Trophoblast cell (in vitro differentiated cells and primary cell): ENCODE measurements at regions not wholly inside any gene's neighbourhood (a gene's known extent, or its start where the extent isn't known, plus 50 kb on each side); places are given as distances from the start of the nearest gene placed in this dataset.

ENCODE experiments used
- DNase-seq, 2 donors: peaks; one replicate each; pipeline ENCODE4 v3.0.0-alpha.2; 2016
- H2AFZ ChIP-seq: 2 replicates; pipeline ENCODE4 v1.6.1; 2013; ENCODE audit warnings: low read length, moderate library complexity, mild to moderate bottlenecking; ENCODE audit not compliant: insufficient read depth, poor library complexity
- H2AK5ac ChIP-seq: 2 replicates; pipeline ENCODE4 v1.6.1; 2013; ENCODE audit warnings: mild to moderate bottlenecking, low read length
- H2BK120ac ChIP-seq: 2 replicates; pipeline ENCODE4 v1.6.1; 2013; ENCODE audit warnings: low read length, mild to moderate bottlenecking, moderate library complexity; ENCODE audit not compliant: insufficient read depth, poor library complexity
- H2BK12ac ChIP-seq: 2 replicates; pipeline ENCODE4 v1.6.1; 2013; ENCODE audit warnings: mild to moderate bottlenecking, low read length, moderate library complexity
- H2BK5ac ChIP-seq: 2 replicates; pipeline ENCODE4 v1.6.1; 2013; ENCODE audit warnings: low read length, low read depth, moderate library complexity, mild to moderate bottlenecking; ENCODE audit not compliant: poor library complexity
- H3K14ac ChIP-seq: 2 replicates; pipeline ENCODE4 v1.6.1; 2013; ENCODE audit warnings: mild to moderate bottlenecking, low read length
- H3K18ac ChIP-seq: 2 replicates; pipeline ENCODE4 v1.6.1; 2013; ENCODE audit warnings: mild to moderate bottlenecking, low read length
- H3K23ac ChIP-seq: 2 replicates; pipeline ENCODE4 v1.6.1; 2013; ENCODE audit warnings: low read length
- H3K27ac ChIP-seq: 2 replicates; pipeline ENCODE4 v1.5.1; 2013; ENCODE audit warnings: low read depth, mild to moderate bottlenecking, inconsistent platforms, low read length, moderate library complexity
- H3K27me3 ChIP-seq: 2 replicates; pipeline ENCODE4 v1.6.1; 2013; ENCODE audit warnings: inconsistent platforms, mild to moderate bottlenecking, low read length, moderate library complexity; ENCODE audit not compliant: insufficient read depth
- H3K36me3 ChIP-seq, 2 experiments: 1 replicate in 1 of 2; 2 replicates in 1 of 2; pipeline ENCODE4 v1.6.1; 2013; ENCODE audit warnings: low read length in 2 of 2, mild to moderate bottlenecking in 2 of 2, moderate library complexity in 1 of 2; ENCODE audit not compliant: insufficient read depth in 2 of 2, control insufficient read depth in 1 of 2
- H3K4ac ChIP-seq: 2 replicates; pipeline ENCODE4 v1.6.1; 2013; ENCODE audit warnings: low read depth, mild to moderate bottlenecking, low read length, moderate library complexity
- H3K4me1 ChIP-seq, 2 experiments: 1 replicate in 1 of 2; 2 replicates in 1 of 2; pipeline ENCODE4 v1.6.1; 2013; ENCODE audit warnings: low read length in 2 of 2, mild to moderate bottlenecking in 2 of 2, moderate library complexity in 1 of 2; ENCODE audit not compliant: insufficient read depth in 2 of 2, control insufficient read depth in 1 of 2
- H3K4me2 ChIP-seq: 2 replicates; pipeline ENCODE4 v1.6.1; 2013; ENCODE audit warnings: inconsistent platforms, mild to moderate bottlenecking, low read length, moderate library complexity
- H3K4me3 ChIP-seq: 2 replicates; pipeline ENCODE4 v1.5.1; 2013; ENCODE audit warnings: mild to moderate bottlenecking, low read depth, low read length, inconsistent platforms
- H3K79me1 ChIP-seq: one replicate; pipeline ENCODE4 v1.6.1; 2013; ENCODE audit warnings: low read length
- H3K79me2 ChIP-seq: 2 replicates; pipeline ENCODE4 v1.6.1; 2013; ENCODE audit warnings: low read length, mild to moderate bottlenecking; ENCODE audit not compliant: control insufficient read depth, insufficient read depth, poor library complexity
- H3K9ac ChIP-seq: 2 replicates; pipeline ENCODE4 v1.6.1; 2013; ENCODE audit warnings: mild to moderate bottlenecking, low read length
- H3K9me3 ChIP-seq: 2 replicates; pipeline ENCODE4 v1.6.1; 2013; ENCODE audit warnings: low read depth, mild to moderate bottlenecking, control low read depth, inconsistent platforms, low read length; ENCODE audit not compliant: insufficient read depth
- H4K12ac ChIP-seq: 2 replicates; pipeline ENCODE4 v1.6.1; 2013; ENCODE audit warnings: low read depth, mild to moderate bottlenecking, low read length, moderate library complexity
- H4K8ac ChIP-seq: 2 replicates; pipeline ENCODE4 v1.6.1; 2013; ENCODE audit warnings: low read depth, mild to moderate bottlenecking, low read length, moderate library complexity
- H4K91ac ChIP-seq: one replicate; pipeline ENCODE4 v1.6.1; 2013; ENCODE audit warnings: low read depth, mild to moderate bottlenecking, low read length, moderate library complexity
- WGBS: extraction: QIAGEN DNeasy Blood & Tissue Kit; methylation state at CpG from one replicate; pipeline ENCODE4 v1.1.7; 2013; ENCODE audit warnings: missing lambda C conversion rate; ENCODE audit not compliant: insufficient read length, insufficient coverage; ENCODE audit errors: extremely low coverage; 5-methylcytosine and 5-hydroxymethylcytosine counted together

DNA sequence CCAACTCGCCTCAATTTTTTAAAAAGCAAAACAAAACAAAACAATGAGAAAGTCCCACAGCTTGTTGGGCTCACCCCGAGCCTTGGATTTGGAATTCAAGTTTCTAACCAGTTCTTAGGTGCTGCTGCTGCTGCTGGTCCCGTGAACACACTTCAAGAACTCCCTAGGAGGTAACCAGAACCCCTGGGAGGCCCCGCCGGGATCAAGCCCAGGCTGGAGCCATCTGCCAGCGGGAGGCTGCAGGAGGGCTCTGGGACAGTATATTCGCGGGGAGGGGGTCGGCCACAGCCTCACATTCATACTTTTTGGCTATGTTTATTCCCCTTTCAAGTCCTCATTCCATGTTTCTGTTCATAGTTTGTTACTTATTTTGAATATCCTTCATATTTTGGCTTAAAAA, 223.4 kb downstream of the TFCP2L1 start:
- no peaks in the 10 kb centered on the region for H3K4me1 ChIP-seq
- H3K27ac ChIP-seq, result no peak overlapping the region
- H4K8ac ChIP-seq, result no peak overlapping the region
- DNase-seq, result no peak
- H3K4ac ChIP-seq, result no peak overlapping the region
- no peak overlapping the region for H2BK12ac ChIP-seq
- no peak overlapping the region for H3K23ac ChIP-seq
- H3K9ac ChIP-seq, result no peak overlapping the region
- H2AK5ac ChIP-seq, result no peak overlapping the region
- H3K14ac ChIP-seq, result no peak overlapping the region
- no peak overlapping the region for H2BK5ac ChIP-seq
- H4K91ac ChIP-seq, result no peak overlapping the region
- H2BK120ac ChIP-seq, result no peak overlapping the region
- H3K9me3 ChIP-seq, result peaks cover 2% of the 10 kb centered on the region
- no CpG with 5 or more reads among the region's 9 CpGs for WGBS
- H3K27me3 ChIP-seq, result no peaks in the 10 kb centered on the region
- H3K18ac ChIP-seq, result no peak overlapping the region
- H3K4me3 ChIP-seq, result no peak overlapping the region
- no peak overlapping the region for H3K4me2 ChIP-seq
- no peaks in the 10 kb centered on the region for H3K36me3 ChIP-seq
- no peaks in the 10 kb centered on the region for H3K79me1 ChIP-seq
- H4K12ac ChIP-seq, result no peak overlapping the region
- H2AFZ ChIP-seq, result no peak overlapping the region
- no peaks in the 10 kb centered on the region for H3K79me2 ChIP-seq

DNA sequence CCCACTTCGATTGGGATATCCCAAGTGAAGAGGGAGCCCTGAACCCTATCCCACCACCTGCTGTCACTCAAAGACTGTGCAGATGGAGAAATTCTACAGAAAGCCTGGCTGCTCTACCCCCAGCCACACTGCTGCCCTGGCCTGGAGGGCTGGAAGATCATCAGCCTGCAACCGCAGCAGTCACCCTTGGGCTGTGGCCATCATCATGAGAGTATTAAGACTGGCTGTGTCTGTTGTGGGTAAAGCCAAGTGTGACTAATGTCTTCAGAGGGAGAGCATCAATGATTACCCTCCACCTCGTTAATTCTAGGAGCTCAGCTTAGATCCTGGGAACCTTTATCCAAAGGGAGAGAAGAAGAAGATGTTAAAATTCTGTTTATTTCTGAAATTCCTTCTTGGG, 221.5 kb downstream of the TFCP2L1 start:
- no peak overlapping the region for H3K23ac ChIP-seq
- no CpG with 5 or more reads among the region's 3 CpGs for WGBS

DNA sequence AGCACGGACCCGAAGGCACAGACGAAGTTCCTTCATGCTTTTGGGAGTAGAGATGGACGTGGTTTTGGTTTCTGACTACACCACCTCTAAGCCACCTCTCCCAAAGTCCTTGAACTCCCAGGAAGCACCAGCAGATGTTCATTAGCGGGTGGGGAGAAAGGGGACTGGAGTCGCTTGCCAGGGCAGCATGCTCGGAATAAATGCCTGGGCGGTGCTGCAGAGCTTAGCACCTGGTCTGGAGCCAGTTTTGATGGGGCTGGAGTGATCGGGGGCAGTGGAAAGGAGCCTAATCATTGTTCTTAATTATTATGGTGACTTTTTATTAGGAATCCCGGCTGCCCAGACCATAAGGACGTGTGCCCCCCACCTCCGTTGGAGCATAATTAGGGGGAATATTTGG, 220.8 kb downstream of the TFCP2L1 start:
- Histone ChIP-seq H2AFZ (no peak overlapping the region), H3K4ac (no peak overlapping the region), H3K9me3 (no peaks in the 10 kb centered on the region), H4K8ac (no peak overlapping the region), H3K23ac (no peak overlapping the region), H4K12ac (no peak overlapping the region), H3K79me2 (no peaks in the 10 kb centered on the region), H3K18ac (no peak overlapping the region), H3K4me2 (no peak overlapping the region), H4K91ac (no peak overlapping the region), H3K27ac (no peak overlapping the region), H2BK5ac (no peak overlapping the region), H3K4me1 (no peaks in the 10 kb centered on the region), H2BK120ac (no peak overlapping the region), H3K79me1 (no peaks in the 10 kb centered on the region), H3K9ac (no peak overlapping the region), H3K4me3 (no peak overlapping the region), H3K36me3 (no peaks in the 10 kb centered on the region), H3K14ac (no peak overlapping the region), H3K27me3 (no peaks in the 10 kb centered on the region), H2AK5ac (no peak overlapping the region), H2BK12ac (no peak overlapping the region)
- no peak for DNase-seq
- WGBS, result no CpG with 5 or more reads among the region's 12 CpGs

More for the DNA sequence above, 221.5 kb downstream of the TFCP2L1 start:
- no peak overlapping the region for H3K4me3 ChIP-seq
- H2AFZ ChIP-seq, result no peak overlapping the region
- DNase-seq, result no peak
- no peaks in the 10 kb centered on the region for H3K79me2 ChIP-seq
- no peaks in the 10 kb centered on the region for H3K4me1 ChIP-seq
- no peaks in the 10 kb centered on the region for H3K36me3 ChIP-seq
- no peak overlapping the region for H3K18ac ChIP-seq
- H2BK120ac ChIP-seq, result no peak overlapping the region
- no peak overlapping the region for H3K14ac ChIP-seq
- no peak overlapping the region for H2BK12ac ChIP-seq
- H4K8ac ChIP-seq, result no peak overlapping the region
- H3K27me3 ChIP-seq, result no peaks in the 10 kb centered on the region
- no peak overlapping the region for H4K91ac ChIP-seq
- no peaks in the 10 kb centered on the region for H3K9me3 ChIP-seq
- H4K12ac ChIP-seq, result no peak overlapping the region
- no peak overlapping the region for H3K4ac ChIP-seq
- no peak overlapping the region for H2BK5ac ChIP-seq
- H3K79me1 ChIP-seq, result no peaks in the 10 kb centered on the region
- no peak overlapping the region for H3K9ac ChIP-seq
- H3K4me2 ChIP-seq, result no peak overlapping the region
- H2AK5ac ChIP-seq, result no peak overlapping the region
- no peak overlapping the region for H3K27ac ChIP-seq

DNA sequence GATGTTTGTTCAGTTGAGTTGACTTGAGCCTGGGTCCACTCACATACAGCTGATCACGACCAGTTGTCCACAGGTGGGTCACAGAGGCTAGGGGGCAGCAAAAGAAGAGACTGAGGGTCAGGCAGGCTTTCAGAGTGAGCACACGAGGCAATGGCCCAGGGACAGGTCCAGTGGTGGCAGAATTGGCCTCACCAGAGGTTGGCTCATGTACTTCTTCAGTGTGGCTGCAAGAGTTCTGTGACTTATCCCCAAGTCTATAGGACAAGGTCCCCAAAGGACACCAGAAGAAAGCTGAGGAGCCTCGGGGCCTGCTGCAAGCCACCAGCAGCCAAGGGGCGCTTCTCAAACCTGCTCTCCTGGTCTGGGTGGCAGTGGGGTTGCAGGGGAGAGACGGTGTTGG, 219.8 kb downstream of the TFCP2L1 start:
- WGBS, result no CpG with 5 or more reads among the region's 5 CpGs
- DNase-seq, result no peak

More for the DNA sequence above, 219.8 kb downstream of the TFCP2L1 start:
- no peak overlapping the region for H3K4me2 ChIP-seq
- H3K9me3 ChIP-seq, result no peaks in the 10 kb centered on the region
- no peak overlapping the region for H2AFZ ChIP-seq
- H2BK5ac ChIP-seq, result no peak overlapping the region
- no peak overlapping the region for H4K8ac ChIP-seq
- H3K27me3 ChIP-seq, result no peaks in the 10 kb centered on the region
- no peak overlapping the region for H4K12ac ChIP-seq
- H3K79me1 ChIP-seq, result no peaks in the 10 kb centered on the region
- no peak overlapping the region for H2AK5ac ChIP-seq
- no peak overlapping the region for H3K4ac ChIP-seq
- H2BK12ac ChIP-seq, result no peak overlapping the region
- H3K79me2 ChIP-seq, result no peaks in the 10 kb centered on the region
- no peak overlapping the region for H3K9ac ChIP-seq
- H3K23ac ChIP-seq, result no peak overlapping the region
- no peaks in the 10 kb centered on the region for H3K36me3 ChIP-seq
- no peak overlapping the region for H4K91ac ChIP-seq
- no peak overlapping the region for H2BK120ac ChIP-seq
- H3K4me1 ChIP-seq, result no peaks in the 10 kb centered on the region
- no peak overlapping the region for H3K18ac ChIP-seq
- H3K14ac ChIP-seq, result no peak overlapping the region
- no peak overlapping the region for H3K4me3 ChIP-seq
- H3K27ac ChIP-seq, result no peak overlapping the region
